ENCODE measurements at regions not wholly inside any gene's neighbourhood (a gene's known extent, or its start where the extent isn't known, plus 50 kb on each side); places are given as distances from the start of the nearest gene placed in this dataset.

- DNase-seq: no peak
Observed at GRCh38 chr12:92552412-92553108, 150.2 kb upstream of the PLEKHG7 start.

- no peak for DNase-seq
Observed at GRCh38 chr12:92551853-92552397, 150.9 kb upstream of the PLEKHG7 start.

GRCh38 chr12:92551210-92551609 lies 151.6 kb upstream of the PLEKHG7 start:
- DNase-seq: no peak

DNA sequence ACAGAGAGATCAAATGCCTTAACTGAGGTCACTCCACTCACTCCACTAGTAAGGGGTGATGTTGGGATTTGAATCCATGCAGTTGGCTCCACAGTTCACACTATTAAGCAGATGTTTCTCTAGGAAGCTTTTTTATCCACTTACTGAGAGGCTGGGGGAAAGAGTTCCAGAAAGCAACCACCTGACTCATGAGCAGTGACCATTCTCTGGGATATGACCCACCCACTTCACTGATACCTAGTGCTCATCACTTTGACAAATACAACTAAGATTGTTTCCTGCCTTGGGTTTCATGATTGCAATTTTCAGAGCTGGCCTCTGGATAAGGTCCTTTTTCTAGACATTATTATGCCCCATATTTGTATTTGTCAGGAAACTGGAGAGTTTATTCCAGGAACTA lies 152.1 kb upstream of the PLEKHG7 start:
- no peak for DNase-seq

- no peak for DNase-seq
Observed at GRCh38 chr12:92550254-92550653, 152.5 kb upstream of the PLEKHG7 start.

- no peak for DNase-seq
Observed at GRCh38 chr12:92549516-92549915, 153.3 kb upstream of the PLEKHG7 start.

DNA sequence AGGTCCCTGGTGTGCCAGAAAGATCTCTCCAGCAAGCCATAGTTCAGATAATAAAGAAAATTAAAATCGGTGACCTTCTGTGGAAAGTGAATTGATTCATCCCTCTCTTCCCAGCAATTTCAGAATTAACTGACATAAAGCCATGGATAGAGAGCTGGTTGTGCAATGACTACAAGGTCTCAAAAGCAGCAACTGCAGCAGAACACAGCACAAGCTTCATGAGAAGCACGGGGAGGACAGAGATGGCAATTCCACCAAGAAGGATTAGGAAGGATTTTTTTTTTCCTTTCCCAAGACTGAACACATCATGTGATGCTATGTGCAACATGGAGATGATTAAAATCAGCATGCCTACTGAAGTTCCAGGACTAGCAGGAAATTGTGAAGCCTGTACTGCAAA lies 154.9 kb upstream of the PLEKHG7 start:
- DNase-seq: no peak

- no peak for DNase-seq
Observed at GRCh38 chr12:92547420-92547819, 155.4 kb upstream of the PLEKHG7 start.

- no peak for DNase-seq
Observed at GRCh38 chr12:92546635-92547348, 156.0 kb upstream of the PLEKHG7 start.

GRCh38 chr12:92546259-92546634 lies 156.5 kb upstream of the PLEKHG7 start:
- no peak for DNase-seq

DNA sequence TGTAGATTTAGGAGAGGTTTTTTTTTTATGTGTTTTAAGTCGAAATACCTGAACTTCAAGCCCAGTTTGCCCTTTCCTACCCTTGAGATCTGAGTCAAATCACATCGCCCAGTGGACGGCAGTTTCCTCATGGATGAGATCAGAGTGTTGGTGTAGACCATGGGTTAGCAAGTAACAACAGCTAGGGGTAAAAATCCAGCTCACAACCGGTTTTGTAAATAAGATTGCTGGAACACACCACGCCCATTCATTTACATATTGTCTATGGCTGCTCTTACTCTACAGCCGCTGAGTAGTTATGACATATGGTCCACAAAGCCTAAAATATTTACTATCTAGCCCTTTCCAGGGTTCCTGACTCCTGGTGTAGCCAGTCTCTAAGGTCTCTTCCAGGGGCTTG lies 158.5 kb upstream of the PLEKHG7 start:
- DNase-seq: no peak

GRCh38 chr12:92543840-92544239 lies 158.9 kb upstream of the PLEKHG7 start:
- no peak for DNase-seq

- DNase-seq: no peak
Observed at GRCh38 chr12:92543359-92543758, 159.4 kb upstream of the PLEKHG7 start.

GRCh38 chr12:92541731-92542130 lies 161.1 kb upstream of the PLEKHG7 start:
- DNase-seq: no peak

GRCh38 chr12:92540782-92541423 lies 161.9 kb upstream of the PLEKHG7 start:
- no peak for DNase-seq

DNA sequence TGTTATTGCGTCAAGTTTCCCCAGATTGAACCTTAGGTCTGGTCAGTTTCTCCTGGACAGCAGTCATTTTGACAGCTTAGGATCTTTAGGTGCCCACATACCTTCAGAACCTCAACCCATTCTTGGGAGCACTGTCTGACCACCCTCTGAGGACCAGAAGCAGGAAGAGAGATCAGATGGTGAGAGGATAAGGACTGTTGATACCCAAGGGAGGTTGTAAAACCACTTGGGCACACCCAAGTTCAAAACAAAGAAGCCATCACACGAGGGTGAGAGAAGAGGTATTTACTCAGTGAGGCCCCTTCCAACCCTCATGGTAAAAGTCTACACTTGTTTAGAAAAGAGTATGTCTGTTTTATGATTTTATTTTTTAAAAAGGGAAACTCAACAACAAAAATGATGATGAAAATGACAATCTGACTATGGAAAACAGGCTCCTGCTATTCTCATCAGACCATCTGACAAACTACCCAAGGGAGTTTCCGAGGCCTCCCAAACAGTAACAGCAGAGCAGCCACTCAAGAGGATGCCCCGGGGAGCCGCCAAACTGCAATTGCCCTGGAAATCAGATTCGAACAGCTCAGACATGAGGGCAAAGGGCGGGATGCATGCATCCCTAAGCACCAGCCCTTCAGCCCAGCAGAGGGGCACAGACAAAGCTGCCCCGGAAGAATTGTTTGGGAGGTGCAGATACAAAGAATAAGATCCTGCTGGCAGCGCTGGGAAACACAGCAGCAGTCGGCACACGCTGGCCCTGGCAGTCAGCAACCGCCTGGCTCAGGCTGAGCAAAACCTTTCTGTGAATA lies 162.6 kb upstream of the PLEKHG7 start:
- DNase-seq: no peak

DNA sequence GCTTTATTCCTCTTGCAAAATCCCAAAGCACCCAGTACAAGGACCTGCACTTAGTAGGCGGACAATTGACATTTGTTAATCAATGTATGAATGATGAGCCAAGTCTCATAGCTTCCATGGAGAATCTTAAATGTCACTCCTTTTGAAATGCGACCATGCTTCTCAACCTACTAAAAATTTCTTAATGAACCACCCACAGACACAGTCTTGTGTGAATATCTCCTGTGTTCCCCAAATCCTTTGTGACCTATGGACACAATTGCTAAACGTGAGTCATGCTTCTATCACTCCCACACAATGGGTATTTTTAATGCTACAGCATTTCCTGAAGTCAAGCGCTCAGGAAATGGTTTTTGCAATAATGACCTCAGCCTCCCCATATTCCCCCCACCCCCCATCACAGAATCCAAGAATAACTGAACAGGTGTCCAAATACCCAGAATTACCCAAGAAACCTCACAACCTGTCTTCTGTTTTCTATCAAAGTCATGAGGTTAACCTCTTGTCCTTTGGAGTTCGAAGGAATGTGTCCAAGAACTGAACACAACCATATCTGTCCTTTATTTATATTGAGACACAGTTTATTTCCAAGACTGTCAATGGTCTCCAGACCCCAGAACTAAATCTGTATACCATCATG lies 163.6 kb upstream of the PLEKHG7 start:
- no peak for DNase-seq

- no peak for DNase-seq
Observed at GRCh38 chr12:92537290-92537960, 165.4 kb upstream of the PLEKHG7 start.

DNA sequence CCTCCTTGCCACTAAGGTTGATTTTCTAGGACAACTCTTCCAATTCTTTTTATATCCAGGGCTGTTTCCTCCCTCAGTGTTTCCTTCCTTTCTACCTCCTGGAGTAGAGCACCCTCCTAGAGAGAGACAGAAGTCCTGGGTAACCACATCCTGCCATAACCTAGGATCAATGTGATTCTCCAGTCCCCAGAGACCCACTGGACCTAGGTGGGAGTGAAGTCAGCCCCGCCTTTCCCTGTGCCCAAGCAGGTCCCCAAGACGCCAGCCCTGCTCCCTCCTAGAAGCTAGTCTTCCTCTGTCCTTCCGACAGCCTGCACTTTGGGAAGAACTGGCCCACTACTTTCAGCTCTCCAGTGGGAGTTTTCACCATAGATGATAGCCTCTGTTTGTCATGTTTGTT lies 166.8 kb upstream of the PLEKHG7 start:
- DNase-seq: no peak

- no peak for DNase-seq
Observed at GRCh38 chr12:92533280-92533890, 169.4 kb upstream of the PLEKHG7 start.

GRCh38 chr12:92530706-92531105 lies 172.1 kb upstream of the PLEKHG7 start:
- DNase-seq: no peak

DNA sequence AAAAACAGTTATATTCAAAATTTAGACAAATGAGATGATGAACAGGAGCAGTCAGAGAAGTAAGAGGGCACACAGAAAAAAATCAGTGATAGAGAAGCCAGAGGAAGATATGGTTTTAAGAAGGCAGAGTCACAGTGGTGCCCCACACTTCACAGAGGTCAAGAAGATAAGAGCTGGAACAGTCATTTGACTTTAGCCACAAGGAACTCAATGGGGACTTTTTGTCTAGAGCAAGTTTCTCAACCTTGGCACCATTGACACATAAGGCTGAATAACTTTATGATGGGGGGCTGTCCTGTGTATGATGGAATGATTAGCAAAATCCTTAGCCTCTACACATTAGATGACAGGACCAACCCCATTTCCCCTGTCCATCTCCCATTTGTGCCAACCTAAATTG lies 172.8 kb upstream of the PLEKHG7 start:
- no peak for DNase-seq

Measured in activated naive CD4-positive, alpha-beta T cell (primary cell).